ENCODE measurements at regions not wholly inside any gene's neighbourhood (a gene's known extent, or its start where the extent isn't known, plus 50 kb on each side); places are given as distances from the start of the nearest gene placed in this dataset.

DNA sequence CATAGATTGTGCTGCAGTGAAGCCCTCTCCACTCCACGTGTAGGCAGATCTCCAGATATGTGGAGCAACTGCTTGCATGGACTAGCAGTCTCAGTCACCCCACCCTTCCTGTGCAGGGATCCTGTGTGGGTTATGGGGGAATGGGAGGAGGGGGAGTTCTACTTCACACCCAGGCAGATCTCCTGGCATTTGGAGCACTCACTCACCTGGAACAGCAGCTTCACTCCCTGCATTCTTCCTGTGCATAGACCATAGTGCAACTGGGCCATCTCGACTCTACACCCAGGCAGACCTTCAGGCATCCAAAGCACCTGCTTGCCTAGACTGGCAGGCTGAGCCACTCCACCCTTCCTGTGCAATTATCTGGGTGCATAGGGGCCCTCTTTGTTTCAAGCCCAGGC lies 96.0 kb upstream of the PCED1B start:
- TF ChIP-seq EZH2phosphoT487 (IDR thresholded peaks at IDR 0.05; ENCODE audit: insufficient read depth, low read depth) (no peak), EZH2 (IDR thresholded peaks at IDR 0.05; ENCODE audit: insufficient read depth, poor library complexity, severe bottlenecking) (no peak)
